ENCODE measurements at regions not wholly inside any gene's neighbourhood (a gene's known extent, or its start where the extent isn't known, plus 50 kb on each side); places are given as distances from the start of the nearest gene placed in this dataset.

- H3K27me3 ChIP-seq (ENCODE audit: control insufficient read depth in 2 of 2, insufficient read depth in 2 of 2, low read length in 2 of 2), result no peaks in the 10 kb centered on the region
- WGBS (ENCODE audit: insufficient coverage), result no CpG with 5 or more reads among the region's 2 CpGs
- no peak overlapping the region for H3K4me2 ChIP-seq (replicated peaks; ENCODE audit: extremely low read depth, low read length, poor library complexity, severe bottlenecking)
- no peak overlapping the region for H3K4me3 Mint-ChIP-seq
- peak overlapping the region in 1 of 7 donors; percentile 10 for H3K27ac Mint-ChIP-seq
- no peak for DNase-seq
- H3K36me3 ChIP-seq (replicated peaks in 1 of 2; ENCODE audit: control insufficient read depth in 1 of 2, insufficient read depth in 2 of 2, low read length in 2 of 2), result no peaks in the 10 kb centered on the region
- intact Hi-C loops (cut with micrococcal nuclease), result loop anchor here in 1 of 2 donors (5.0 kb wide), 1 partner anchor 51 kb away; no protein-coding TSS in a partner anchor
- H3K4me1 Mint-ChIP-seq, result no peaks in the 10 kb centered on the region
- no peak overlapping the region for H3K27ac ChIP-seq (ENCODE audit: low read depth in 1 of 2, low read length in 2 of 2)
- H3K4me3 ChIP-seq (replicated peaks in 1 of 3; ENCODE audit: low read depth in 2 of 3, low read length in 3 of 3), result no peak overlapping the region
- no peaks in the 10 kb centered on the region for H3K4me1 ChIP-seq (ENCODE audit: control insufficient read depth in 1 of 2, insufficient read depth in 2 of 2, low read length in 2 of 2)
- TF ChIP-seq CTCF (IDR thresholded peaks at IDR 0.05), result no peak
- H3K9ac ChIP-seq (ENCODE audit: insufficient read depth, low read length, poor library complexity, severe bottlenecking), result no peak overlapping the region
- H3K9me3 Mint-ChIP-seq, result peaks cover 0 to 2% (median 0%) of the 10 kb centered on the region in 7 donors
- no peaks in the 10 kb centered on the region for H3K9me3 ChIP-seq (replicated peaks in 1 of 2; ENCODE audit: control insufficient read depth in 1 of 2, insufficient read depth in 1 of 2, low read length in 2 of 2)
- H3K27me3 Mint-ChIP-seq (ENCODE audit: low read depth in 3 of 3), result peaks cover 0 to 2% (median 1%) of the 10 kb centered on the region in 3 donors
- H3K36me3 Mint-ChIP-seq, result no peaks in the 10 kb centered on the region
- H3K79me2 ChIP-seq (ENCODE audit: insufficient read depth, low read length), result no peaks in the 10 kb centered on the region
- no peaks in the 10 kb centered on the region for H4K20me1 ChIP-seq (ENCODE audit: insufficient read depth, low read length)
- H2AFZ ChIP-seq (ENCODE audit: insufficient read depth, low read depth, low read length, poor library complexity, severe bottlenecking), result no peak overlapping the region
Measured at GRCh38 chr9:119998614-119999013, 581.4 kb downstream of the CDK5RAP2 start.

- H3K36me3 ChIP-seq (replicated peaks in 1 of 2; ENCODE audit: control insufficient read depth in 1 of 2, insufficient read depth in 2 of 2, low read length in 2 of 2), result no peaks in the 10 kb centered on the region
- H4K20me1 ChIP-seq (ENCODE audit: insufficient read depth, low read length), result no peaks in the 10 kb centered on the region
- Mint-ChIP-seq H3K4me1 (no peaks in the 10 kb centered on the region), H3K27me3 (ENCODE audit: low read depth in 3 of 3) (peaks cover 0 to 4% (median 3%) of the 10 kb centered on the region in 3 donors), H3K36me3 (no peaks in the 10 kb centered on the region), H3K27ac (no peak overlapping the region), H3K4me3 (no peak overlapping the region), H3K9me3 (peaks cover 0 to 2% (median 0%) of the 10 kb centered on the region in 7 donors)
- 33% methylated on average over 1 of the region's 4 CpGs for WGBS (ENCODE audit: insufficient coverage)
- intact Hi-C loops (cut with micrococcal nuclease), result no loop called here
- no peak overlapping the region for H2AFZ ChIP-seq (ENCODE audit: insufficient read depth, low read depth, low read length, poor library complexity, severe bottlenecking)
- no peaks in the 10 kb centered on the region for H3K9me3 ChIP-seq (replicated peaks in 1 of 2; ENCODE audit: control insufficient read depth in 1 of 2, insufficient read depth in 1 of 2, low read length in 2 of 2)
- H3K9ac ChIP-seq (ENCODE audit: insufficient read depth, low read length, poor library complexity, severe bottlenecking), result no peak overlapping the region
- no peak overlapping the region for H3K27ac ChIP-seq (ENCODE audit: low read depth in 1 of 2, low read length in 2 of 2)
- no peak overlapping the region for H3K4me2 ChIP-seq (replicated peaks; ENCODE audit: extremely low read depth, low read length, poor library complexity, severe bottlenecking)
- TF ChIP-seq CTCF (IDR thresholded peaks at IDR 0.05), result no peak
- H3K79me2 ChIP-seq (ENCODE audit: insufficient read depth, low read length), result no peaks in the 10 kb centered on the region
- no peaks in the 10 kb centered on the region for H3K4me1 ChIP-seq (ENCODE audit: control insufficient read depth in 1 of 2, insufficient read depth in 2 of 2, low read length in 2 of 2)
- H3K27me3 ChIP-seq (ENCODE audit: control insufficient read depth in 2 of 2, insufficient read depth in 2 of 2, low read length in 2 of 2), result no peaks in the 10 kb centered on the region
- DNase-seq, result no peak
- no peak overlapping the region for H3K4me3 ChIP-seq (replicated peaks in 1 of 3; ENCODE audit: low read depth in 2 of 3, low read length in 3 of 3)
Measured at GRCh38 chr9:119991797-119992196, 588.2 kb downstream of the CDK5RAP2 start.

Data from CD14-positive monocyte (primary cell).